Left lung (tissue), 4 donors: ENCODE measurements at regions not wholly inside any gene's neighbourhood (a gene's known extent, or its start where the extent isn't known, plus 50 kb on each side); places are given as distances from the start of the nearest gene placed in this dataset.
A peak's percentile ranks its signal among the peaks of the same experiment; 100 is the strongest.
"Not testable (repeated sequence)": the region's sequence is repeated elsewhere in the genome, so short reads cannot be mapped to it uniquely, and the experiment has no call there.

Experiments
- ATAC-seq: fragments of 200-7000 bp; cut with Tn5 transposase; one replicate; pipeline ENCODE4 v1.9.1; 2020; ENCODE audit warnings: moderate library complexity
- DNase-seq, 4 donors: peaks; one replicate each; pipeline ENCODE4 v3.0.0-alpha.2; 2013 to 2020
- H3K27ac ChIP-seq, 2 donors: fragments of 200-600 bp; sonication (generic) in 1 of 2; one replicate each; pipeline versions ENCODE4 v1.5.0 to v1.8.0; 2020 to 2021
- H3K27me3 ChIP-seq, 2 donors: fragments of 200-600 bp; sonication (generic) in 1 of 2; one replicate each; pipeline versions ENCODE4 v1.5.0 to v1.8.0; 2020 to 2021
- H3K36me3 ChIP-seq, 2 donors: fragments of 200-600 bp; sonication (generic) in 1 of 2; one replicate each; pipeline versions ENCODE4 v1.5.0 to v1.8.0; 2020 to 2021
- H3K4me1 ChIP-seq, 2 donors: fragments of 200-600 bp; one replicate each; pipeline ENCODE4 v1.8.0; 2021
- H3K4me3 ChIP-seq, 2 donors: fragments of 200-600 bp; sonication (generic) in 1 of 2; one replicate each; pipeline versions ENCODE4 v1.5.0 to v1.8.0; 2020 to 2021; ENCODE audit warnings: mild to moderate bottlenecking in 1 of 2
- H3K9me3 ChIP-seq, 2 donors: fragments of 200-600 bp; sonication (generic) in 1 of 2; one replicate each; pipeline versions ENCODE4 v1.5.0 to v1.8.0; 2020 to 2021
- intact Hi-C, 2 donors: fragments of 100-400 bp; cut with DNase I; formaldehyde crosslinking; loops; one replicate each; pipeline versions ENCODE4 v1.11.2 to v1.14.2; 2022
- TF ChIP-seq, protein P1 (sequence below), 2 donors: fragments of 200-600 bp; sonication (generic) in 1 of 2; IDR thresholded peaks; one replicate each; pipeline versions ENCODE4 v1.5.0 to v1.8.0; 2021; ENCODE audit warnings: antibody characterized with exemption in 2 of 2
- donor health status: DM: no; HTN: yes; CAD: no.
- donor health status: DM: no; HTN: no; CAD: no.

DNA sequence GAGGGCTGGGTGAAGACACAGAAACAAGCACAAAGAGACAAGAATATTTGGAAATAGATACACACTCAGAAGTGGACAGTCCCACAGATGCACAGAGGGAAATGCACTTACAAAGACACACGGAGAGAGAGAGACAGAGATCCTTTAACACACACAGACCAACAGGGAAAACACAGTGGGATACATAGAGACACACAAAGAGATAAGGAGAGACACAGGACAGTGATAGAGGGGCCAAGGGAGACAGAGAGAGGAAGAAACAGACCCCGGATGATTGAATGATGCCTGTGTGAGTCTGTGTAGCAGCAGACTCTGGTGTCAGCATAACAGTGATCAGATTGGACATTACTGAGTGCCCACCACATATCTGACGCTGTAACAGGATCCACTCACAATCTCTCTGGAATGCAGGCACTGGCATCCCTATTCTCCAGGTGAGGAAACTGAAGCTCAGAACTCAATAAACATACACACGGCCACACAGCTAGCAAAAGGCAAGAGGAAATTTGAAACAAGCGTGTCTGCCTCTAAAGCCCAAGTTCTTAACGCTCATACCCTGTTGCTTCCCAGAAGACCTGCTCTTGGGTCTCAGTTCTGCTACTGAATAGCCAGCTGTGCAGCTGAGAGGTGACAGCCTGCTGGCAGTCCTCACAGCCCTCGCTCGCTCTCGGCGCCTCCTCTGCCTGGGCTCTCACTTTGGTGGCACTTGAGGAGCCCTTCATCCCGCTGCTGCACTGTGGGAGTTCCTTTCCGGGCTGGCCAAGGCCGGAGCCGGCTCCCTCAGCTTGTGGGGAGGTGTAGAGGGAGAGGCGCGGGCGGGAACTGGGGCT, 186.3 kb upstream of the NLRP1 start:
- no peak overlapping the region for H3K4me3 ChIP-seq
- intact Hi-C loops: no loop called here
- no peaks in the 10 kb centered on the region for H3K4me1 ChIP-seq
- H3K27ac ChIP-seq: no peak overlapping the region
- DNase-seq (peak in 2 of 4 donors; percentile 2 to 8), ATAC-seq (no peak)
- H3K36me3 ChIP-seq: no peaks in the 10 kb centered on the region
- H3K27me3 ChIP-seq: peaks cover 0 to 83% of the 10 kb centered on the region in 2 donors
- H3K9me3 ChIP-seq: no peaks in the 10 kb centered on the region
- TF ChIP-seq, protein P1, sequence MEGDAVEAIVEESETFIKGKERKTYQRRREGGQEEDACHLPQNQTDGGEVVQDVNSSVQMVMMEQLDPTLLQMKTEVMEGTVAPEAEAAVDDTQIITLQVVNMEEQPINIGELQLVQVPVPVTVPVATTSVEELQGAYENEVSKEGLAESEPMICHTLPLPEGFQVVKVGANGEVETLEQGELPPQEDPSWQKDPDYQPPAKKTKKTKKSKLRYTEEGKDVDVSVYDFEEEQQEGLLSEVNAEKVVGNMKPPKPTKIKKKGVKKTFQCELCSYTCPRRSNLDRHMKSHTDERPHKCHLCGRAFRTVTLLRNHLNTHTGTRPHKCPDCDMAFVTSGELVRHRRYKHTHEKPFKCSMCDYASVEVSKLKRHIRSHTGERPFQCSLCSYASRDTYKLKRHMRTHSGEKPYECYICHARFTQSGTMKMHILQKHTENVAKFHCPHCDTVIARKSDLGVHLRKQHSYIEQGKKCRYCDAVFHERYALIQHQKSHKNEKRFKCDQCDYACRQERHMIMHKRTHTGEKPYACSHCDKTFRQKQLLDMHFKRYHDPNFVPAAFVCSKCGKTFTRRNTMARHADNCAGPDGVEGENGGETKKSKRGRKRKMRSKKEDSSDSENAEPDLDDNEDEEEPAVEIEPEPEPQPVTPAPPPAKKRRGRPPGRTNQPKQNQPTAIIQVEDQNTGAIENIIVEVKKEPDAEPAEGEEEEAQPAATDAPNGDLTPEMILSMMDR (IDR thresholded peaks at IDR 0.05): no peak

DNA sequence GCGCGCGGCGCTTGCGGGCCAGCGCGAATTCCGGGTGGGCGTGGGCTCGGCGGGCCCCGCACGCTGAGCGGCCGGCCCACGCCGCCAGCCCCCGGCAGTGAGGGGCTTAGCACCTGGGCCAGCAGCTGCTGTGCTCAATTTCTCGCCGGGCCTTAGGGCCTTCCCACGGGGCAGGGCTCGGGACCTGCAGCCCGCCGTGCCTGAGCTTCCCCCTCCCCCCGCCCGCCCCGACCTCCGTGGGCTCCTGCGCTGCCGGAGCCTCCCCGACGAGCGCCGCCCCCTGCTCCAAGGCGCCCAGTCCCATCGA, 186.9 kb upstream of the NLRP1 start:
- H3K4me1 ChIP-seq, H3K36me3 ChIP-seq, H3K4me3 ChIP-seq, DNase-seq, H3K9me3 ChIP-seq, H3K27ac ChIP-seq, intact Hi-C loops, ATAC-seq: not testable (repeated sequence)
- H3K27me3 ChIP-seq: peaks cover 0 to 79% of the 10 kb centered on the region in 2 donors

DNA sequence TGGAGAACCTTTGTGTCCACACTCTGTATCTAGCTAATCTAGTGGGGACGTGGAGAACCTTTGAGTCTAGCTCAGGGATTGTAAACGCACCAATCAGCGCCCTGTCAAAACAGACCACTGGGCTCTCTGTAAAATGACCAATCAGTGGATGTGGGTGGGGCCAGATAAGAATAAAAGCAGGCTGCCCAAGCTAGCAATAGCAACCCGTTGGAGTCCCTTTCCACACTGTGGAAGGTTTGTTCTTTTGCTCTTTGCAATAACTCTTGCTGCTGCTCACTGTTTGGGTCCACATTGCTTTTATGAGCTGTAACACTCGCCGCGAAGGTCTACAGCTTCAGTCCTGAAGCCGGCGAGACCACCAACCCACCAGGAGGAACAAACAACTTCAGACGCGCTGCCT, 187.7 kb upstream of the NLRP1 start:
- H3K27ac ChIP-seq, H3K4me1 ChIP-seq, ATAC-seq, DNase-seq, intact Hi-C loops, H3K36me3 ChIP-seq, H3K4me3 ChIP-seq, H3K9me3 ChIP-seq: not testable (repeated sequence)
- peaks cover 0 to 76% of the 10 kb centered on the region in 2 donors for H3K27me3 ChIP-seq

DNA sequence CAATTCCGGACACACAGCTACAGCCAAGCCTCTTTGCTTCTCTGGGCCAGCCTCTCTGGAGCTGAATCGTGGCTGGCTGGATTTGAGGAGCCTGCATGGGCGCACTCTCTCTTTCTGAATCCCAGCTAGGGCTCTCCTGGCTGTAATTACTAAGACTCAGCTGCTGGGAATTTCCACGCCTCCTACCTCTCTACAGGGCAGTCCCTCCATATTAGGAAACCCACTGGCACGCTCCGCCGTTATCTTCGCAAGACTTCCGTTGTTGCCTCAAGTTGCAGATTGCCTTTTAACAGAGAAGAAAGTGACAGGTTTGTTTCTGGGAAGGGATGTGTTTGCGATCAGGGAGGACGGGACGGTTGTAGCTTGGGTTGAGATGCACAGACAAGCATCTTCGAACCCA, 188.4 kb upstream of the NLRP1 start:
- no peak overlapping the region for H3K27ac ChIP-seq
- TF ChIP-seq, protein P1 (IDR thresholded peaks at IDR 0.05): no peak
- no peak for ATAC-seq
- DNase-seq: no peak
- no peaks in the 10 kb centered on the region for H3K36me3 ChIP-seq
- no peak overlapping the region for H3K4me3 ChIP-seq
- no peaks in the 10 kb centered on the region for H3K4me1 ChIP-seq
- intact Hi-C loops: no loop called here
- H3K27me3 ChIP-seq: peaks cover 0 to 73% of the 10 kb centered on the region in 2 donors
- H3K9me3 ChIP-seq: no peaks in the 10 kb centered on the region

DNA sequence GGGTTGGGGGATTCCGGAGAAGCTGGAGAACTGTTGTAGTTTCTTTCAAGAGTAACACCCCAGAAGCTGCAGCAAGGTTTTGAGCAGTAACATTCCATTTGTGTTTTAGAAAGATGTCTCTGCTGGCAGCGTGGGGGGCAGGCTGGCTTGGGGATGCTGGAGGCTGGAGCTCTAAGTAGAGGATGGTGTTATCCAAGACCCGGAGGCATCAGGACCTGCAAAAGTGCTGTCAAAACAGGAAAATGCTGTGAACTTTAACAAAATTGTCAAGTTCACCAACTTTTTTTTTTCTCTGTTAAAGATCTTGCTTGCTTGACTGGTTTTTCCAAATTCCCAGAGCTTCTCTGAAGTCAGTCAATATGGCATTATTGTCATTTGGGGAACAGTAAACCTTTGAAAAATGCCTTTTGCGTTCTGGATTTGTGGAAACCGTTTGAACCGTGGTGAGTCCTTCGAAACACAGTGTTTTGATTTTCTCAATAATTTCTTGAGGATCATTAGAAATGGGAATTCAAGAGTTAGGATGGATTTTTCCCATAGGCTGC, 189.6 kb upstream of the NLRP1 start:
- H3K4me1 ChIP-seq: no peaks in the 10 kb centered on the region
- DNase-seq: no peak
- no peaks in the 10 kb centered on the region for H3K9me3 ChIP-seq
- intact Hi-C loops: no loop called here
- TF ChIP-seq, protein P1 (IDR thresholded peaks at IDR 0.05): no peak
- no peaks in the 10 kb centered on the region for H3K36me3 ChIP-seq
- no peak for ATAC-seq
- no peak overlapping the region for H3K27ac ChIP-seq
- peaks cover 0 to 61% of the 10 kb centered on the region in 2 donors for H3K27me3 ChIP-seq
- no peak overlapping the region for H3K4me3 ChIP-seq

DNA sequence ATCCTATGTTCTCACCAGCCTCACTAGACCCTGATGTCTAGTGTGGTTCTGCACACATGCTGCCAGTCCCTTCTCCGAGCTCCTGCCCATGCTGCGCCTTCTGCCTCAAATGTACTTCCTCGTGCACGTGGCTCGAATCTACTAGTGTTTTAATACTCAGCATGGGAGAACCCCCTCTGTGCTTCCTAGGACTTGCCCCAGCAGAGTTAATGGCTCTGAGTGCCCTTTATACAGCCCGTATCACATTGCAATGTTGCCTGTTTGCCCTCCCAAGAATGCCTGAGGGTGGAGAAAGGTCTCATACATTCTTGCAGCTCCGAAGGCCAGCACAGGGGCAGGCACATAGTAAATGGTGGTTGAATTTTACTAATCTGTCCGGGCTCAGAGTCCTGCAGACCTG, 190.8 kb upstream of the NLRP1 start:
- TF ChIP-seq, protein P1 (IDR thresholded peaks at IDR 0.05): no peak
- Histone ChIP-seq H3K27me3 (peaks cover 0 to 49% of the 10 kb centered on the region in 2 donors), H3K27ac (no peak overlapping the region), H3K4me3 (no peak overlapping the region), H3K36me3 (no peaks in the 10 kb centered on the region), H3K9me3 (no peaks in the 10 kb centered on the region), H3K4me1 (no peaks in the 10 kb centered on the region)
- DNase-seq (no peak), ATAC-seq (no peak)
- intact Hi-C loops: no loop called here
